BE2C (cell line): ENCODE measurements at regions not wholly inside any gene's neighbourhood (a gene's known extent, or its start where the extent isn't known, plus 50 kb on each side); places are given as distances from the start of the nearest gene placed in this dataset.

Experiments used
- DNase-seq: peaks from one replicate; pipeline ENCODE4 v3.0.0-alpha.2; 2020
- H3K27me3 ChIP-seq: fragments of 250-450 bp; sonication (Bioruptor Pico); 2 replicates; pipeline ENCODE4 v1.5.1; 2020; ENCODE audit warnings: mild to moderate bottlenecking
- H3K36me3 ChIP-seq: fragments of 250-450 bp; sonication (Bioruptor Pico); 2 replicates; pipeline ENCODE4 v1.5.1; 2020; ENCODE audit warnings: mild to moderate bottlenecking
- H3K4me1 ChIP-seq: fragments of 250-450 bp; sonication (Bioruptor Pico); 2 replicates; pipeline ENCODE4 v1.5.1; 2020
- H3K4me3 ChIP-seq: 2 replicates; pipeline ENCODE4 v1.5.1; 2011; ENCODE audit warnings: low read depth, low read length
- H3K9me3 ChIP-seq: fragments of 250-450 bp; sonication (Bioruptor Pico); 2 replicates; pipeline ENCODE4 v1.5.1; 2020
- TF ChIP-seq, protein P1 (sequence below): IDR thresholded peaks from 2 replicates; pipeline ENCODE4 v1.5.1; 2012; ENCODE audit warnings: mild to moderate bottlenecking, low read depth, low read length

DNA sequence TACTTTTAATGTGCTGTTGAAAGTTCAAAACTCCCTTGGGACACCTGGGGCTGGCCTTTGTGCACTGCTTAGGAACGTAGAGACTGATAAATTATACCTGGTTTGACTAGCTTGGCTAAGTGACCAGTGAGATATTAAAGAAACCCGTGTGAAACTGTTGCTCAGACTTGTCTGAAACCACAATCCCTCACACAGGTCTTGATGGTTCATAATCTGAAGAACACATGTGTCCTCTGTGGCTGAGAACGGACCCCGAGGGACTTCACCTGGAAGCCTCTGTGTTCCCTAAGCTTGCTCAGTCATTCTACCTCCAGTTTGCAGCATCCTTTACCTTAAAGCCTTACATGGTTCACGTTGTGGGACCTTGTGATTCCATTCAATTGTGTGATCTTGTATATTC, 218.8 kb downstream of the CBLN2 start:
- Histone ChIP-seq H3K36me3 (no peaks in the 10 kb centered on the region), H3K4me3 (no peak overlapping the region), H3K4me1 (no peaks in the 10 kb centered on the region), H3K27me3 (no peaks in the 10 kb centered on the region), H3K9me3 (no peaks in the 10 kb centered on the region)
- DNase-seq: no peak
- TF ChIP-seq, protein P1, sequence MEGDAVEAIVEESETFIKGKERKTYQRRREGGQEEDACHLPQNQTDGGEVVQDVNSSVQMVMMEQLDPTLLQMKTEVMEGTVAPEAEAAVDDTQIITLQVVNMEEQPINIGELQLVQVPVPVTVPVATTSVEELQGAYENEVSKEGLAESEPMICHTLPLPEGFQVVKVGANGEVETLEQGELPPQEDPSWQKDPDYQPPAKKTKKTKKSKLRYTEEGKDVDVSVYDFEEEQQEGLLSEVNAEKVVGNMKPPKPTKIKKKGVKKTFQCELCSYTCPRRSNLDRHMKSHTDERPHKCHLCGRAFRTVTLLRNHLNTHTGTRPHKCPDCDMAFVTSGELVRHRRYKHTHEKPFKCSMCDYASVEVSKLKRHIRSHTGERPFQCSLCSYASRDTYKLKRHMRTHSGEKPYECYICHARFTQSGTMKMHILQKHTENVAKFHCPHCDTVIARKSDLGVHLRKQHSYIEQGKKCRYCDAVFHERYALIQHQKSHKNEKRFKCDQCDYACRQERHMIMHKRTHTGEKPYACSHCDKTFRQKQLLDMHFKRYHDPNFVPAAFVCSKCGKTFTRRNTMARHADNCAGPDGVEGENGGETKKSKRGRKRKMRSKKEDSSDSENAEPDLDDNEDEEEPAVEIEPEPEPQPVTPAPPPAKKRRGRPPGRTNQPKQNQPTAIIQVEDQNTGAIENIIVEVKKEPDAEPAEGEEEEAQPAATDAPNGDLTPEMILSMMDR: no peak

GRCh38 chr18:72324677-72325076, 219.5 kb downstream of the CBLN2 start:
- TF ChIP-seq, protein P1: no peak
- no peak overlapping the region for H3K4me3 ChIP-seq
- no peaks in the 10 kb centered on the region for H3K4me1 ChIP-seq
- H3K36me3 ChIP-seq: no peaks in the 10 kb centered on the region
- H3K9me3 ChIP-seq: no peaks in the 10 kb centered on the region
- no peak for DNase-seq
- H3K27me3 ChIP-seq: no peaks in the 10 kb centered on the region

GRCh38 chr18:72316497-72316896, 227.6 kb downstream of the CBLN2 start:
- Histone ChIP-seq H3K36me3 (no peaks in the 10 kb centered on the region), H3K9me3 (no peaks in the 10 kb centered on the region), H3K4me1 (no peaks in the 10 kb centered on the region), H3K4me3 (no peak overlapping the region), H3K27me3 (no peaks in the 10 kb centered on the region)
- DNase-seq: no peak
- TF ChIP-seq, protein P1: no peak

GRCh38 chr18:72283148-72283925, 260.8 kb downstream of the CBLN2 start:
- no peaks in the 10 kb centered on the region for H3K36me3 ChIP-seq
- H3K4me3 ChIP-seq: no peak overlapping the region
- DNase-seq: no peak
- H3K9me3 ChIP-seq: no peaks in the 10 kb centered on the region
- no peaks in the 10 kb centered on the region for H3K27me3 ChIP-seq
- TF ChIP-seq, protein P1: no peak
- H3K4me1 ChIP-seq: no peaks in the 10 kb centered on the region

GRCh38 chr18:72273025-72273424, 271.1 kb downstream of the CBLN2 start:
- H3K9me3 ChIP-seq: no peaks in the 10 kb centered on the region
- H3K27me3 ChIP-seq: no peaks in the 10 kb centered on the region
- H3K4me3 ChIP-seq: no peak overlapping the region
- TF ChIP-seq, protein P1: no peak
- no peaks in the 10 kb centered on the region for H3K4me1 ChIP-seq
- no peak for DNase-seq
- no peaks in the 10 kb centered on the region for H3K36me3 ChIP-seq

DNA sequence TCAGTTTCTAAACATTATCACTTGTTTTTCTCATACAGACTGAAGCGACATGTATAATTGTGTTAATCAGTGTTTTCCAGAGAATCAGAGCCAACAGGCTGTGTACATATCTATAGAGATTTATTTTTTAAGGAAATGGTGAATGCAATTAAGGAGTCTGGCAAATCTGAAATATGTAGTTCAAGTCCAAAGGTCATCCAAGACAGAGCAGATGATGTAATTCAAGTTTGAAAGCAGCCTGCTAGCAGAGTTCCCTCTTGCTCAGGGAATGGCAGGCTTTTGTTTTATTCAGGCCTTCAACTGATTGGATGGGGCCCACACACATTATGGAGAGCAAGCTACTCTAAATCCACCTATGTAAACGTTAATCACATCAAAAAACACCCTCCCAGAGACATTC, 282.6 kb downstream of the CBLN2 start:
- DNase-seq: no peak
- no peaks in the 10 kb centered on the region for H3K9me3 ChIP-seq
- no peaks in the 10 kb centered on the region for H3K4me1 ChIP-seq
- no peaks in the 10 kb centered on the region for H3K27me3 ChIP-seq
- TF ChIP-seq, protein P1: no peak
- no peak overlapping the region for H3K4me3 ChIP-seq
- no peaks in the 10 kb centered on the region for H3K36me3 ChIP-seq
